Prostate gland (tissue), 2 donors: ENCODE measurements at regions not wholly inside any gene's neighbourhood (a gene's known extent, or its start where the extent isn't known, plus 50 kb on each side); places are given as distances from the start of the nearest gene placed in this dataset.

Experiments used
- POLR2A ChIP-seq: fragments of 450-650 bp; IDR thresholded peaks from one replicate; pipeline ENCODE4 v1.6.1; 2016; ENCODE audit warnings: antibody characterized with exemption, mild to moderate bottlenecking
- POLR2AphosphoS5 ChIP-seq: sonication (generic); formaldehyde crosslinking; IDR thresholded peaks from one replicate; pipeline ENCODE4 v1.6.1; 2017; ENCODE audit warnings: antibody characterized with exemption
- TF ChIP-seq, protein P1 (sequence below), 4 experiments: fragments of 200-600 bp in 2 of 4; fragments of 450-650 bp in 2 of 4; sonication (generic) in 2 of 4; IDR thresholded peaks; 1 replicate in 3 of 4; 2 replicates in 1 of 4; pipeline ENCODE4 v1.5.1; 2016 to 2019; ENCODE audit warnings: antibody characterized with exemption in 4 of 4, mild to moderate bottlenecking in 2 of 4, moderate library complexity in 2 of 4

DNA sequence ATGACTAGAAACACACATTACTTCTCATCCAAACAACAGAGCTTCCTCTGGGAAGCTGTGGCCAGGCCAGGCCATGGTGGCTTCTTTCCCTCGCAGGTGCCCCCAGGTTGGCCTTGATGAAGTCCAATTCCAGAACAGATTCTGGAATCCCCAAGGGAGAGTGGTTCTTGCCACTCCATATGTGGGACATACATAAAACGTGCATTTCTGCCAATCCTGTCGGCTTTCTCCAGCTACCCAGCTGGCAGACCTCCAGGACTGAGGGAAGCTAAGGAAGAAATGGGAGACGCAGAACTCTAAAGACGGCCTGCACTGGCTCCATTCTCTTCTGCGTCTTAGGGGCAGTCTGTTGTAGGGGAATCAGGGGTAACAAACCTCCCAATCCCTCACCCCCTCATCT lies 219.2 kb upstream of the CDH5 start:
- TF ChIP-seq, protein P1, sequence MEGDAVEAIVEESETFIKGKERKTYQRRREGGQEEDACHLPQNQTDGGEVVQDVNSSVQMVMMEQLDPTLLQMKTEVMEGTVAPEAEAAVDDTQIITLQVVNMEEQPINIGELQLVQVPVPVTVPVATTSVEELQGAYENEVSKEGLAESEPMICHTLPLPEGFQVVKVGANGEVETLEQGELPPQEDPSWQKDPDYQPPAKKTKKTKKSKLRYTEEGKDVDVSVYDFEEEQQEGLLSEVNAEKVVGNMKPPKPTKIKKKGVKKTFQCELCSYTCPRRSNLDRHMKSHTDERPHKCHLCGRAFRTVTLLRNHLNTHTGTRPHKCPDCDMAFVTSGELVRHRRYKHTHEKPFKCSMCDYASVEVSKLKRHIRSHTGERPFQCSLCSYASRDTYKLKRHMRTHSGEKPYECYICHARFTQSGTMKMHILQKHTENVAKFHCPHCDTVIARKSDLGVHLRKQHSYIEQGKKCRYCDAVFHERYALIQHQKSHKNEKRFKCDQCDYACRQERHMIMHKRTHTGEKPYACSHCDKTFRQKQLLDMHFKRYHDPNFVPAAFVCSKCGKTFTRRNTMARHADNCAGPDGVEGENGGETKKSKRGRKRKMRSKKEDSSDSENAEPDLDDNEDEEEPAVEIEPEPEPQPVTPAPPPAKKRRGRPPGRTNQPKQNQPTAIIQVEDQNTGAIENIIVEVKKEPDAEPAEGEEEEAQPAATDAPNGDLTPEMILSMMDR (IDR thresholded peaks at IDR 0.05), result no peak
- TF ChIP-seq POLR2A (no peak), POLR2AphosphoS5 (no peak)
